Mesenteric fat pad (tissue), 1 donor: ENCODE measurements at regions not wholly inside any gene's neighbourhood (a gene's known extent, or its start where the extent isn't known, plus 50 kb on each side); places are given as distances from the start of the nearest gene placed in this dataset.
"Not testable (repeated sequence)": the region's sequence is repeated elsewhere in the genome, so short reads cannot be mapped to it uniquely, and the experiment has no call there.

Source experiments
- DNase-seq: peaks from one replicate; pipeline ENCODE4 v3.0.0-alpha.2; 2020; ENCODE audit warnings: low spot score
- donor health status: DM: yes; HTN: yes; CAD: no.

DNA sequence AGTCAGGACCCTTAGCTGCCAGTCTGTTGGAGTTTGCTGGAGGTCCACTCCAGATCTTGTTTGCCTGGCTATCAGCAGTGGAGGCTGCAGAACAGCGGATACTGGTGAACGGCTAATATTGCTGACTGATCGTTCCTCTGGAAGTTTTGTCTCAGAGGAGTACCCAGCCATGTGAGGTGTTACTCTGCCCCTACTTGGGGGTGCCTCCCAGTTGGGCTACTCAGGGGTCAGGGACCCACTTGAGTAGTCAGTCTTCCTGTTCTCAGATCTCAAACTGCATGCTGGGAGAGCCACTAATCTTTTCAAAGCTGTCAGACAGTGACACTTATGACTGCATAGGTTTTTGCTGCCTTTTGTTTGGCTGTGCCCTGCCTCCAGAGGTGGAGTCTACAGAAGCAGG is 160.5 kb downstream of the OR4A47 start:
- not testable (repeated sequence) for DNase-seq

DNA sequence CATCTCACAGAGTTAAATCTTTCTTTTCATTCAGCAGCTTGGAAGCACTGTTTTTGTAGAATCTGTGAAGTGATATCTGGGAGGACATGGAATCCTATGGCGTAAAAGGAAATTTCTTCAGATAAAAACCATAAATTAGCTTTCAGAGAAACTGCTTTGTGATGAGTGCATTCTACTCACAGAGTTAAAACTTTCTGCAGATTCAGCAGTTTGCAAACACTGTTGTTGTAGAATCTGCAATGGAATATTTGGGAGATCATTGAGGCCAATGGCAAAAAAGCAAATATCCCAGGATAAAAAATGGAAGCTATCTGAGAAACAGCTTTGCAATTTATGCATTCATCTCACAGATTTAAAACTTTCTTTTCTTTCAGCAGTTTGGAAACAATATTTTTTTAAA is 180.6 kb downstream of the OR4A47 start:
- DNase-seq = no peak

DNA sequence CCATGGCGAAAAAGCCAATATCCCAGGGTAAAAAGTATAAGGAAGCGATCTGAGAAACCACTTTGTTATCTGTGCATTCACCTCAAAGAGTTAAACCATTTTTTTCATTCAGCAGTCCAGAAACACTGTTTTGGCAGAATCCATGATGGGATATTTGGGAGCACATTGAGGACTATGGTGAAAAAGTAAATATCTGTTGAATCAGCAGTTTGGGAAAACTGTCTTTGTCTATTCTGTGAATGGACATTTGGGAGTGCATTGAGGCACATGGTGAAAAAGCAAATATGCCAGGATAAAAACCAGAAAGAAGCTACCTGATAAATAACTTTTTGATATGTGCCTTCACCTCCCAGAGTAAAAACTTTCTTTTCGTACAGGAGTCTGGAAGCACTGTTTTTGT is 187.4 kb downstream of the OR4A47 start:
- DNase-seq = no peak

DNA sequence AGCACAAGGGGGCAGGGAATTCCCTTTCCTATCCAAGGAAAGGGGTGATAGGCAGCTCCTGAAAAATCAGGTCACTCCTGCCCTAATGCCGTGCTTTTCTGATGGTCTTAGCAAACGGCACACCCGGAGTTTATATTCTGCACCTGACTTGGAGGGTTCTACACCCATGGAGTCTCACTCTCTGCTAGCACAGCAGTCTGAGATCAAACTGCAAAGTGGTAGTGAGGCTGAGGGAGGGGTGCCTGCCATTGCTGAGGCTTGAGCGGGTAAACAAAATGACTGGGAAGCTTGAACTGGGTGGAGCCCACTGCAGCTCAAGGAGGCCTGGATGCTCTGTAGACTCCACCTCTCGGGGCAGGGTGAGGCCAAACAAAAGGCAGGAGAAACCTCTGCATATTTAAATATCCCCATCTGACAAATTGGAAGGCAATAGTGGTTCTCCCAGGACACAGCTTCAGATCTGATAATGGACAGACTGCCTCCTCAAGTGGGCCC is 194.7 kb downstream of the OR4A47 start:
- DNase-seq = no peak

DNA sequence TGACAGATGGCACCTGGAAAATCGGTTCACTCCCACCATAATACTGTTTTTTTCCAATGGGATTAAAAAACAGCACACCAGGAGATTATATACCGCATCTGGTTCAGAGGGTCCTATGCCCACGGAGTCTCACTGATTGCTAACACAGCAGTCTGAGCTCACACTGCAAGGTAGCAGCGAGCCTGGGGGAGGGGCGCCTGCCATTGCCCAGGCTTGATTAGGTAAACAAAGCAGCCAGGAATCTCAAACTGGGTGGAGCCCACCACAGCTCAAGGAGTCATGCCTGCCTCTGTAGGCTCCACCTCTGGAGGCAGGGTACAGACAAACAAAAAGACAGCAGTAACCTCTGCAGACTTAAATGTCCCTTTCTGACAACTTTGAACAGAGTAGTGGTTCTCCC is 240.9 kb downstream of the OR4A47 start:
- peak; percentile 51 for DNase-seq

DNA sequence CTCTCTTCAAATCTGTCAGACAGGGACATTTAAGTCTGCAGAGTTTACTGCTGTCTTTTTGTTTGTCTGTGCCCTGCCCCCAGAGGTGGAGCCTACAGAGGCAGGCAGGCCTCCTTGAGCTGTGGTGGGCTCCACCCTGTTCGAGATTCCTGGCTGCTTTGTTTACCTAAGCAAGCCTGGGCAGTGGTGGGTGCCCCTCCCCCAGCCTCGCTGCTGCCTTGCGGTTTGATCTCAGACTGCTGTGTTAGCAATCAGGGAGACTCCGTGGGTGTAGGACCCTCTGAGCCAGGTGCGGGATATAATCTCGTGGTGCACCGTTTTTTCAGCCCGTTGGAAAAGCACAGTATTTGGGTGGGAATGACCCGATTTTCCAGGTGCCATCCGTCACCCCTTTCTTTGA is 233.6 kb downstream of the TRIM51G start:
- peak; percentile 64 for DNase-seq
